ACC112 (cell line): ENCODE measurements at regions not wholly inside any gene's neighbourhood (a gene's known extent, or its start where the extent isn't known, plus 50 kb on each side); places are given as distances from the start of the nearest gene placed in this dataset.

Experiments
- H2AFZ ChIP-seq: fragments of 200-600 bp; sonication (generic); one replicate; pipeline ENCODE4 v1.6.0; 2017; ENCODE audit warnings: antibody characterized with exemption, low read length; ENCODE audit not compliant: unreplicated experiment
- H3K27ac ChIP-seq: fragments of 200-600 bp; sonication (generic); 2 replicates; pipeline ENCODE4 v1.5.1; 2014; ENCODE audit warnings: low read depth, mild to moderate bottlenecking, antibody characterized with exemption, low read length, moderate library complexity
- H3K27me3 ChIP-seq: fragments of 200-600 bp; sonication (generic); 2 replicates; pipeline ENCODE4 v1.6.1; 2014; ENCODE audit warnings: mild to moderate bottlenecking, antibody characterized with exemption, low read length, moderate library complexity, mixed read lengths; ENCODE audit not compliant: insufficient read depth
- H3K36me3 ChIP-seq: fragments of 200-600 bp; sonication (generic); 2 replicates; pipeline ENCODE4 v1.6.1; 2016; ENCODE audit warnings: mild to moderate bottlenecking, antibody characterized with exemption, low read length, moderate library complexity, mixed read lengths; ENCODE audit not compliant: insufficient read depth
- H3K4me1 ChIP-seq: fragments of 200-600 bp; sonication (generic); one replicate; pipeline ENCODE4 v1.6.1; 2016; ENCODE audit warnings: low read length, mixed read lengths; ENCODE audit not compliant: insufficient read depth, unreplicated experiment, control insufficient read depth
- H3K4me3 ChIP-seq: fragments of 200-600 bp; sonication (generic); 2 replicates; pipeline ENCODE4 v1.5.1; 2014; ENCODE audit warnings: mild to moderate bottlenecking, low read depth, low read length
- H3K79me2 ChIP-seq: fragments of 200-600 bp; sonication (generic); one replicate; pipeline ENCODE4 v1.6.0; 2016; ENCODE audit warnings: low read length; ENCODE audit not compliant: control insufficient read depth, unreplicated experiment, insufficient read depth

DNA sequence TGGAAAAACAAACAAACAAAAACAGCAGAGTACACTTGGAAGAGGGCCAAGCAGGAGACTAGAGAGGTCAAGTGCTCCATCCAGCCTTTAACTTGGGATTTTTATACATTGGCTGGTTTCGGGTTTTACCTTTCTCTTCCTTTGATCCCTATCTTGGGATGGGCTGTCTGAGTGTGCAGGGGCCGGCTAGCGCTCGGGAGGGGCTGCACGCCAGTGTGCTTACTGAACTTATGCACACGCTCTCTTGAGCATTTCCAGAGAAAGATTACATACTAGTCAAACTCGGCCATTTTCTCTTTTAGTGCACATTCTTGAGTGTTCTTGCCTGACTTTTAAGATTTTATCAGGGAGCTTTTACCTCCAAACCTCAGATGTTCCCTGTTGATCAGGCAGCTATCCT is 707.8 kb downstream of the DSC3 start:
- Histone ChIP-seq H3K4me1 (no peaks in the 10 kb centered on the region), H2AFZ (no peak overlapping the region), H3K4me3 (no peak overlapping the region), H3K36me3 (no peaks in the 10 kb centered on the region), H3K27me3 (no peaks in the 10 kb centered on the region), H3K79me2 (no peaks in the 10 kb centered on the region), H3K27ac (no peak overlapping the region)

- H3K27me3 ChIP-seq, result no peaks in the 10 kb centered on the region
- peaks cover 7% of the 10 kb centered on the region for H3K4me1 ChIP-seq
- H3K36me3 ChIP-seq, result no peaks in the 10 kb centered on the region
- H3K79me2 ChIP-seq, result no peaks in the 10 kb centered on the region
- H2AFZ ChIP-seq, result no peak overlapping the region
- no peak overlapping the region for H3K27ac ChIP-seq
- H3K4me3 ChIP-seq, result no peak overlapping the region
Observed at GRCh38 chr18:30333310-30333709, 709.2 kb downstream of the DSC3 start.

- no peaks in the 10 kb centered on the region for H3K27me3 ChIP-seq
- H3K4me3 ChIP-seq, result no peak overlapping the region
- H3K79me2 ChIP-seq, result no peaks in the 10 kb centered on the region
- H2AFZ ChIP-seq, result no peak overlapping the region
- H3K27ac ChIP-seq, result no peak overlapping the region
- H3K4me1 ChIP-seq, result peaks cover 17% of the 10 kb centered on the region
- no peaks in the 10 kb centered on the region for H3K36me3 ChIP-seq
Observed at GRCh38 chr18:30328839-30329238, 713.7 kb downstream of the DSC3 start.

GRCh38 chr18:30302181-30302580 is 740.4 kb downstream of the DSC3 start:
- H3K4me1 ChIP-seq, result no peaks in the 10 kb centered on the region
- no peak overlapping the region for H3K27ac ChIP-seq
- H3K4me3 ChIP-seq, result no peak overlapping the region
- no peaks in the 10 kb centered on the region for H3K79me2 ChIP-seq
- H3K27me3 ChIP-seq, result no peaks in the 10 kb centered on the region
- no peaks in the 10 kb centered on the region for H3K36me3 ChIP-seq
- H2AFZ ChIP-seq, result no peak overlapping the region

DNA sequence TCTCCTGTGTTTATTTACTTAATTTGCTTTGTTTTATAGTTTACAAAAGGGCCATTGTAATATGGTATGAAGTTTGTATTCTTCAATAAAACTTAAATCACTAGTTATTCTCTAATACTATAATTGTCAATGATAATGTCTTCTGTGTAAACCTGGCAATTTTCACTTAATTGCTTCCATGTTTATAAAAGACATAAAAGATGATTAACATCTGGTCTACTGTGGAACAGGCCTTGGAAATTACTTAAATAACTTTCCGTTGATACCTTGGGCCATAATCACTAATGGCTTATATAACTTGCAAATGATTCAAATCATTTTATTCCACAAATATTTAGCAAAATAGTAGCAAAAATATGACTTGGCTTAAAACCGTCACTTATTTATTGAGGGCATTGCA is 743.8 kb downstream of the DSC3 start:
- no peaks in the 10 kb centered on the region for H3K4me1 ChIP-seq
- H3K27ac ChIP-seq, result no peak overlapping the region
- no peak overlapping the region for H3K4me3 ChIP-seq
- no peaks in the 10 kb centered on the region for H3K36me3 ChIP-seq
- no peaks in the 10 kb centered on the region for H3K27me3 ChIP-seq
- H2AFZ ChIP-seq, result no peak overlapping the region
- H3K79me2 ChIP-seq, result no peaks in the 10 kb centered on the region

GRCh38 chr18:30288662-30289414 is 753.7 kb downstream of the DSC3 start:
- Histone ChIP-seq H3K4me1 (no peaks in the 10 kb centered on the region), H2AFZ (no peak overlapping the region), H3K36me3 (no peaks in the 10 kb centered on the region), H3K27me3 (no peaks in the 10 kb centered on the region; the same call in 1 of the 2 replicates), H3K4me3 (no peak overlapping the region), H3K27ac (no peak overlapping the region), H3K79me2 (no peaks in the 10 kb centered on the region)

- peak overlapping the region; percentile 71 for H2AFZ ChIP-seq
- H3K79me2 ChIP-seq, result no peaks in the 10 kb centered on the region
- H3K27me3 ChIP-seq, result no peaks in the 10 kb centered on the region
- H3K4me1 ChIP-seq, result peaks cover 5% of the 10 kb centered on the region
- H3K27ac ChIP-seq, result no peak overlapping the region
- H3K4me3 ChIP-seq, result peak overlapping the region; percentile 34; the same call in 1 of the 2 replicates
- no peaks in the 10 kb centered on the region for H3K36me3 ChIP-seq
Observed at GRCh38 chr18:30280861-30281470, 761.6 kb downstream of the DSC3 start.

- no peak overlapping the region for H2AFZ ChIP-seq
Observed at GRCh38 chr18:30280186-30280585, 762.4 kb downstream of the DSC3 start.

GRCh38 chr18:30277676-30278075 is 764.9 kb downstream of the DSC3 start:
- H3K4me3 ChIP-seq, result no peak overlapping the region
- H3K27ac ChIP-seq, result no peak overlapping the region
- no peaks in the 10 kb centered on the region for H3K27me3 ChIP-seq
- no peaks in the 10 kb centered on the region for H3K36me3 ChIP-seq
- no peak overlapping the region for H2AFZ ChIP-seq
- H3K4me1 ChIP-seq, result peaks cover 5% of the 10 kb centered on the region
- H3K79me2 ChIP-seq, result no peaks in the 10 kb centered on the region

More at GRCh38 chr18:30280186-30280585, 762.4 kb downstream of the DSC3 start:
- Histone ChIP-seq H3K79me2 (no peaks in the 10 kb centered on the region), H3K36me3 (no peaks in the 10 kb centered on the region), H3K27ac (no peak overlapping the region), H3K27me3 (no peaks in the 10 kb centered on the region), H3K4me3 (no peak overlapping the region), H3K4me1 (peaks cover 5% of the 10 kb centered on the region)

- no peaks in the 10 kb centered on the region for H3K27me3 ChIP-seq
- no peaks in the 10 kb centered on the region for H3K36me3 ChIP-seq
- no peaks in the 10 kb centered on the region for H3K4me1 ChIP-seq
- no peak overlapping the region for H3K4me3 ChIP-seq
- no peaks in the 10 kb centered on the region for H3K79me2 ChIP-seq
- no peak overlapping the region for H2AFZ ChIP-seq
- no peak overlapping the region for H3K27ac ChIP-seq
Observed at GRCh38 chr18:30271716-30272115, 770.8 kb downstream of the DSC3 start.

- Histone ChIP-seq H3K27me3 (no peaks in the 10 kb centered on the region), H3K4me1 (no peaks in the 10 kb centered on the region), H3K27ac (no peak overlapping the region), H2AFZ (peak overlapping the region; percentile 89), H3K4me3 (peak overlapping the region; percentile 57), H3K79me2 (no peaks in the 10 kb centered on the region), H3K36me3 (no peaks in the 10 kb centered on the region)
Observed at GRCh38 chr18:30265190-30265589, 777.4 kb downstream of the DSC3 start.
